Activated CD4-positive, alpha-beta T cell treated with anti-CD3 and anti-CD28 coated beads for 36 hours (primary cell): ENCODE measurements at regions not wholly inside any gene's neighbourhood (a gene's known extent, or its start where the extent isn't known, plus 50 kb on each side); places are given as distances from the start of the nearest gene placed in this dataset.
"Not testable (repeated sequence)": the region's sequence is repeated elsewhere in the genome, so short reads cannot be mapped to it uniquely, and the experiment has no call there.

Source experiments
- ATAC-seq: fragments of 200-7000 bp; cut with Tn5 transposase; one replicate; pipeline ENCODE4 v1.10.0; 2021; ENCODE audit warnings: mild to moderate bottlenecking, moderate library complexity
- CTCF ChIA-PET: fragments of 350-600 bp; sonication (Branson Sonifier 250); formaldehyde crosslinking; loops from one replicate; lab custom pipeline; 2021; ENCODE audit warnings: antibody characterized with exemption; lab: Charles Lee
- POLR2A ChIA-PET: fragments of 350-600 bp; sonication (Branson Sonifier 250); formaldehyde crosslinking; loops from one replicate; lab custom pipeline; 2021; ENCODE audit warnings: antibody characterized with exemption, inconsistent platforms; lab: Charles Lee
- DNase-seq: peaks from one replicate; pipeline ENCODE4 v3.0.0-alpha.2; 2020
- H3K27ac Mint-ChIP-seq: one replicate; pipeline ENCODE4 v1.8.0; 2021; ENCODE audit warnings: mixed read lengths
- H3K27me3 Mint-ChIP-seq: one replicate; pipeline ENCODE4 v1.8.0; 2021; ENCODE audit warnings: mixed read lengths
- H3K36me3 Mint-ChIP-seq: one replicate; pipeline ENCODE4 v1.8.0; 2021; ENCODE audit warnings: low read depth, mixed read lengths
- H3K4me1 Mint-ChIP-seq: one replicate; pipeline ENCODE4 v1.8.0; 2021; ENCODE audit warnings: mixed read lengths
- H3K4me3 Mint-ChIP-seq: one replicate; pipeline ENCODE4 v1.8.0; 2021; ENCODE audit warnings: mild to moderate bottlenecking, moderate library complexity, mixed read lengths
- H3K9me3 Mint-ChIP-seq: one replicate; pipeline ENCODE4 v1.8.0; 2021; ENCODE audit warnings: low read depth, mixed read lengths
- intact Hi-C, 2 experiments: fragments of 100-400 bp; cut with DNase I in 1 of 2; cut with micrococcal nuclease in 1 of 2; formaldehyde crosslinking; loops; one replicate each; pipeline versions ENCODE4 v1.14.2 to v1.15.1; 2022 to 2024; cut with DNase I, micrococcal nuclease

- Mint-ChIP-seq H3K4me1 (peaks cover 2% of the 10 kb centered on the region), H3K27me3 (peaks cover 2% of the 10 kb centered on the region), H3K36me3 (no peaks in the 10 kb centered on the region), H3K9me3 (no peaks in the 10 kb centered on the region), H3K27ac (no peak overlapping the region), H3K4me3 (no peak overlapping the region)
- POLR2A ChIA-PET, result no interaction called here
- ATAC-seq, result no peak
- no peak for DNase-seq
- intact Hi-C loops, result no loop called here
- CTCF ChIA-PET, result interaction anchor here (0.6 to 0.8 kb wide), 4 partner anchors 114 to 1826 kb away, joined by 3 to 4 read pairs (median 4); no protein-coding TSS in a partner anchor
Measured at GRCh38 chr2:16053437-16054257, 113.3 kb downstream of the MYCN start.

GRCh38 chr2:16052571-16053052, 112.3 kb downstream of the MYCN start:
- H3K9me3 Mint-ChIP-seq, CTCF ChIA-PET, H3K27me3 Mint-ChIP-seq, POLR2A ChIA-PET, H3K4me3 Mint-ChIP-seq, DNase-seq, intact Hi-C loops, ATAC-seq, H3K4me1 Mint-ChIP-seq, H3K27ac Mint-ChIP-seq, H3K36me3 Mint-ChIP-seq: not testable (repeated sequence)

GRCh38 chr2:16051841-16052564, 111.7 kb downstream of the MYCN start:
- Mint-ChIP-seq H3K4me3 (no peak overlapping the region), H3K27ac (no peak overlapping the region), H3K9me3 (peaks cover 3% of the 10 kb centered on the region), H3K27me3 (peaks cover 2% of the 10 kb centered on the region), H3K36me3 (no peaks in the 10 kb centered on the region), H3K4me1 (peaks cover 2% of the 10 kb centered on the region)
- ChIA-PET POLR2A (no interaction called here), CTCF (interaction anchor here (0.7 kb wide), 1 partner anchor 65 kb away, joined by 3 read pairs; no protein-coding TSS in a partner anchor)
- DNase-seq (no peak), ATAC-seq (no peak)
- intact Hi-C loops, result no loop called here

GRCh38 chr2:16050908-16051489, 110.6 kb downstream of the MYCN start:
- CTCF ChIA-PET, result interaction anchor here (0.7 kb wide), 1 partner anchor 64 kb away, joined by 3 read pairs; no protein-coding TSS in a partner anchor

GRCh38 chr2:16050261-16050907, 110.0 kb downstream of the MYCN start:
- Mint-ChIP-seq H3K9me3 (peaks cover 3% of the 10 kb centered on the region), H3K36me3 (no peaks in the 10 kb centered on the region), H3K27me3 (peaks cover 2% of the 10 kb centered on the region), H3K4me1 (no peaks in the 10 kb centered on the region), H3K4me3 (no peak overlapping the region), H3K27ac (no peak overlapping the region)
- ATAC-seq (no peak), DNase-seq (no peak)
- POLR2A ChIA-PET, result no interaction called here
- CTCF ChIA-PET, result no interaction called here
- intact Hi-C loops, result no loop called here

More at GRCh38 chr2:16050908-16051489, 110.6 kb downstream of the MYCN start:
- DNase-seq (no peak), ATAC-seq (no peak)
- Mint-ChIP-seq H3K4me1 (peaks cover 1% of the 10 kb centered on the region), H3K27ac (no peak overlapping the region), H3K4me3 (no peak overlapping the region), H3K9me3 (peaks cover 3% of the 10 kb centered on the region), H3K36me3 (no peaks in the 10 kb centered on the region), H3K27me3 (peaks cover 2% of the 10 kb centered on the region)
- POLR2A ChIA-PET, result no interaction called here
- intact Hi-C loops, result no loop called here

- no peaks in the 10 kb centered on the region for H3K4me1 Mint-ChIP-seq
- no peak for ATAC-seq
- no peak overlapping the region for H3K4me3 Mint-ChIP-seq
- H3K9me3 Mint-ChIP-seq, result peaks cover 3% of the 10 kb centered on the region
- CTCF ChIA-PET, result no interaction called here
- no peak overlapping the region for H3K27ac Mint-ChIP-seq
- POLR2A ChIA-PET, result no interaction called here
- intact Hi-C loops, result no loop called here
- H3K27me3 Mint-ChIP-seq, result peaks cover 2% of the 10 kb centered on the region
- no peak for DNase-seq
- H3K36me3 Mint-ChIP-seq, result no peaks in the 10 kb centered on the region
Measured at GRCh38 chr2:16049406-16049805, 109.1 kb downstream of the MYCN start.

GRCh38 chr2:16048466-16048865, 108.1 kb downstream of the MYCN start:
- ATAC-seq (no peak), DNase-seq (no peak)
- Mint-ChIP-seq H3K9me3 (peaks cover 3% of the 10 kb centered on the region), H3K27ac (no peak overlapping the region), H3K4me1 (no peaks in the 10 kb centered on the region), H3K4me3 (no peak overlapping the region), H3K27me3 (peaks cover 2% of the 10 kb centered on the region), H3K36me3 (no peaks in the 10 kb centered on the region)
- ChIA-PET POLR2A (no interaction called here), CTCF (no interaction called here)
- intact Hi-C loops, result no loop called here

- ATAC-seq (no peak), DNase-seq (no peak)
- Mint-ChIP-seq H3K36me3 (no peaks in the 10 kb centered on the region), H3K27me3 (peaks cover 2% of the 10 kb centered on the region), H3K9me3 (peaks cover 3% of the 10 kb centered on the region), H3K27ac (no peak overlapping the region), H3K4me3 (no peak overlapping the region), H3K4me1 (no peaks in the 10 kb centered on the region)
- intact Hi-C loops, result no loop called here
- ChIA-PET POLR2A (no interaction called here), CTCF (no interaction called here)
Measured at GRCh38 chr2:16047701-16048100, 107.4 kb downstream of the MYCN start.

GRCh38 chr2:16046649-16047048, 106.3 kb downstream of the MYCN start:
- Mint-ChIP-seq H3K36me3 (no peaks in the 10 kb centered on the region), H3K9me3 (peaks cover 3% of the 10 kb centered on the region), H3K27me3 (peaks cover 2% of the 10 kb centered on the region), H3K4me1 (no peaks in the 10 kb centered on the region), H3K4me3 (no peak overlapping the region), H3K27ac (no peak overlapping the region)
- ChIA-PET CTCF (interaction anchor here (0.6 to 1.0 kb wide), 3 partner anchors 33 to 186 kb away, joined by 3 to 4 read pairs (median 3); no protein-coding TSS in a partner anchor), POLR2A (no interaction called here)
- no peak for ATAC-seq
- intact Hi-C loops, result no loop called here
- no peak for DNase-seq

GRCh38 chr2:16045653-16046352, 105.5 kb downstream of the MYCN start:
- ChIA-PET POLR2A (no interaction called here), CTCF (interaction anchor here (1.0 kb wide), 1 partner anchor 32 kb away, joined by 3 read pairs; no protein-coding TSS in a partner anchor)
- intact Hi-C loops, result no loop called here
- ATAC-seq, result no peak
- Mint-ChIP-seq H3K27me3 (peaks cover 6% of the 10 kb centered on the region), H3K9me3 (peaks cover 3% of the 10 kb centered on the region), H3K27ac (no peak overlapping the region), H3K4me3 (no peak overlapping the region), H3K36me3 (no peaks in the 10 kb centered on the region), H3K4me1 (no peaks in the 10 kb centered on the region)
- DNase-seq, result no peak
